Upper lobe of left lung (tissue), 6 donors: ENCODE measurements at regions not wholly inside any gene's neighbourhood (a gene's known extent, or its start where the extent isn't known, plus 50 kb on each side); places are given as distances from the start of the nearest gene placed in this dataset.
"Not testable (repeated sequence)": the region's sequence is repeated elsewhere in the genome, so short reads cannot be mapped to it uniquely, and the experiment has no call there.

ENCODE experiments used
- ATAC-seq, 2 donors: fragments of 200-7000 bp; cut with Tn5 transposase; one replicate each; pipeline ENCODE4 v1.9.1; 2022; ENCODE audit warnings: mild to moderate bottlenecking in 2 of 2, moderate library complexity in 2 of 2; ENCODE audit not compliant: low FRiP score in 2 of 2
- DNase-seq, 2 donors: peaks; one replicate each; pipeline ENCODE4 v3.0.0-alpha.2; 2019 to 2020
- H3K27ac ChIP-seq, 4 donors: fragments of 200-600 bp; sonication (generic); one replicate each; pipeline ENCODE4 v1.5.1; 2016 to 2019
- H3K27me3 ChIP-seq, 4 donors: fragments of 200-600 bp; sonication (generic); one replicate each; pipeline ENCODE4 v1.5.1; 2017 to 2019
- H3K36me3 ChIP-seq, 4 donors: fragments of 200-600 bp; sonication (generic); one replicate each; pipeline ENCODE4 v1.5.1; 2016 to 2019
- H3K4me1 ChIP-seq, 4 donors: fragments of 200-600 bp; sonication (generic); one replicate each; pipeline ENCODE4 v1.5.1; 2018 to 2019
- H3K4me3 ChIP-seq, 4 donors: fragments of 200-600 bp; sonication (generic); one replicate each; pipeline ENCODE4 v1.5.1; 2017 to 2019; ENCODE audit warnings: mild to moderate bottlenecking in 2 of 4, moderate library complexity in 1 of 4
- H3K9me3 ChIP-seq, 4 donors: fragments of 200-600 bp; sonication (generic); one replicate each; pipeline ENCODE4 v1.5.1; 2018 to 2019
- CTCF ChIP-seq, 6 experiments: fragments of 450-650 bp in 4 of 6; fragments of 200-600 bp in 2 of 6; sonication (generic) in 2 of 6; IDR thresholded peaks; one replicate each; pipeline ENCODE4 v1.5.1; 2016 to 2019; ENCODE audit warnings: antibody characterized with exemption in 6 of 6
- EP300 ChIP-seq, 4 donors: sonication (generic); formaldehyde crosslinking; IDR thresholded peaks; one replicate each; pipeline ENCODE4 v1.5.1; 2017; ENCODE audit warnings: antibody characterized with exemption in 4 of 4, control low read depth in 2 of 4
- POLR2A ChIP-seq, 4 donors: fragments of 450-650 bp; IDR thresholded peaks; one replicate each; pipeline ENCODE4 v1.5.1; 2016 to 2017; ENCODE audit warnings: antibody characterized with exemption in 4 of 4, mild to moderate bottlenecking in 2 of 4
- POLR2AphosphoS5 ChIP-seq, 2 donors: sonication (generic); formaldehyde crosslinking; IDR thresholded peaks; one replicate each; pipeline ENCODE4 v1.5.1; 2017; ENCODE audit warnings: antibody characterized with exemption in 2 of 2
- WGBS, 2 donors: methylation state at CpG; one replicate each; pipeline ENCODE4 v1.1.5; 2017 to 2018; 5-methylcytosine and 5-hydroxymethylcytosine counted together
- donor health status: DM: no; HTN: no; CAD: no; lungs with moderate emphysema.
- donor health status: DM: no; HTN: yes; CAD: no; lungs with severe emphysema.

DNA sequence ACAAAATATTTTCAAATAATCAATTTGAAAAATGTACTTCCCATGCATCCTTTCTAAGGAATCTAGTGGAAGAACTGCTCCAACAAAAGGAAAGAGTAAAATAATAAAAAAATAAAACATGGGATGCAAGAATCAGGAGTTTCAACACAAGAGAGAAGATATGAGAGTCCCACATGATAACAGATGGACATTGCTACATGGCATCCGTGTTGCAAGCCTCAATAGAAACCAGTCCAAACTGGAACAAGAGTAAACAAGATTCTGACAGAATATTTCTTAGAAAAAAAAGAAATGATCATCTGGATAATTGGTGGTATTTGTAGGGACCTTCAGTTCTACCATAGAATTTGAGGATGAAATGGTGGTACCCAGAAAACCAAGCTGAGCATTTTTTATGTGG, 186.8 kb downstream of the FRK start:
- Histone ChIP-seq H3K27ac (no peak overlapping the region), H3K4me3 (no peak overlapping the region), H3K36me3 (no peaks in the 10 kb centered on the region), H3K4me1 (no peaks in the 10 kb centered on the region), H3K27me3 (no peaks in the 10 kb centered on the region), H3K9me3 (no peaks in the 10 kb centered on the region)
- ATAC-seq (no peak), DNase-seq (no peak)
- TF ChIP-seq POLR2A (IDR thresholded peaks at IDR 0.05) (no peak), CTCF (IDR thresholded peaks at IDR 0.05) (no peak), EP300 (IDR thresholded peaks at IDR 0.05) (no peak), POLR2AphosphoS5 (IDR thresholded peaks at IDR 0.05) (no peak)
- WGBS, 2 donors: 58 to 64% methylated on average over 1 of the region's 1 CpG

DNA sequence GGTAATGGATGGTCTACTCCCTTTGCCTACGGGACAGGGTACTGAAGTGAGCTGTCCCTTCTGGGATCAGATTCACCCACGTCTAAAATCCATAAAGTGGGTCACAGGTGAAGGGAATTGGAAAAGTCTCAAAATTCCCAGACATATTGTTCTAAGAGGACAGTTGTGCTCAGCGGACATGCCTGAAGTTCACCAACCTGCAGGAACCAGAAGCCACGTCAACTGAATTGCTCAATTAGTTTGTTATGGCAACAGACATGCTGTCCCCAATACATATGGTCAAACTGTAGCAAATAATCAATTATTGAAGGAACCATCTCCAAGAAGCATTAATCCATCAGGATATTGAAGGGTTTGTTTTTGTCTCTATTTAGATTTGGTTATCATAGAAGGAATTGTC, 190.2 kb downstream of the FRK start:
- Histone ChIP-seq H3K27me3 (no peaks in the 10 kb centered on the region), H3K4me1 (no peaks in the 10 kb centered on the region), H3K36me3 (no peaks in the 10 kb centered on the region), H3K9me3 (no peaks in the 10 kb centered on the region), H3K27ac (no peak overlapping the region), H3K4me3 (no peak overlapping the region)
- no peak for DNase-seq
- TF ChIP-seq POLR2AphosphoS5 (IDR thresholded peaks at IDR 0.05): no peak
- TF ChIP-seq CTCF (IDR thresholded peaks at IDR 0.05): no peak
- no peak for ATAC-seq
- WGBS, 2 donors: 75 to 87% methylated on average over 4 of the region's 4 CpGs

GRCh38 chr6:115865914-115866313, 194.8 kb downstream of the FRK start:
- DNase-seq (no peak), ATAC-seq (no peak)
- Histone ChIP-seq H3K27me3 (no peaks in the 10 kb centered on the region), H3K4me1 (no peaks in the 10 kb centered on the region), H3K27ac (no peak overlapping the region), H3K4me3 (no peak overlapping the region), H3K36me3 (no peaks in the 10 kb centered on the region), H3K9me3 (no peaks in the 10 kb centered on the region)
- TF ChIP-seq POLR2AphosphoS5 (IDR thresholded peaks at IDR 0.05): no peak
- no peak for TF ChIP-seq POLR2A (IDR thresholded peaks at IDR 0.05)
- TF ChIP-seq EP300 (IDR thresholded peaks at IDR 0.05): no peak
- no peak for TF ChIP-seq CTCF (IDR thresholded peaks at IDR 0.05)
- 94 to 96% methylated on average over 2 of the region's 2 CpGs for WGBS, 2 donors

DNA sequence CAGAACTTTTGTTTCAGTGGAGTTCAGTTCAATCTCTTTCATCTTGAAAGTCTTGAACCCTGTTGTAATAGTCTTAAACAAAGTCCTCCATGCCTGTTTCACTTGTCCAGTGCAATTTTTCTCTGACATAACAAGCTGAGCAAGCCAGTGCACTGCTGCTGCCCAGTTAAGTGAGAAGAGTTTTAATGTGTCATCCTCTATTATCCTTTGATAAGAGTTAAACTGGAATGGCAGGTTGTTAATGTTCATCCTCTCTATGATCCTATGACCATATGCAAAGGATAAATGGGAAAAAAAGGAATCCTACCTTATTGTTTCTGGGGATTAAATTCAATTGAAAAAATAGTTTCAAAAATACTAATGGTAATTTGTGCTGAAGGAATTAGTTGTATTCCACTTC, 197.5 kb downstream of the FRK start:
- Histone ChIP-seq H3K4me1 (no peaks in the 10 kb centered on the region), H3K36me3 (no peaks in the 10 kb centered on the region), H3K9me3 (no peaks in the 10 kb centered on the region), H3K27ac (no peak overlapping the region), H3K27me3 (no peaks in the 10 kb centered on the region), H3K4me3 (no peak overlapping the region)
- no peak for ATAC-seq
- no peak for TF ChIP-seq EP300 (IDR thresholded peaks at IDR 0.05)
- no peak for TF ChIP-seq CTCF (IDR thresholded peaks at IDR 0.05)
- no peak for TF ChIP-seq POLR2A (IDR thresholded peaks at IDR 0.05)
- no peak for TF ChIP-seq POLR2AphosphoS5 (IDR thresholded peaks at IDR 0.05)
- DNase-seq: no peak

- WGBS, 2 donors: 52 to 63% methylated on average over 2 of the region's 2 CpGs
- H3K4me3 ChIP-seq, ATAC-seq: not testable (repeated sequence)
These were observed 199.0 kb downstream of the FRK start for GRCh38 chr6:115861658-115862057.

DNA sequence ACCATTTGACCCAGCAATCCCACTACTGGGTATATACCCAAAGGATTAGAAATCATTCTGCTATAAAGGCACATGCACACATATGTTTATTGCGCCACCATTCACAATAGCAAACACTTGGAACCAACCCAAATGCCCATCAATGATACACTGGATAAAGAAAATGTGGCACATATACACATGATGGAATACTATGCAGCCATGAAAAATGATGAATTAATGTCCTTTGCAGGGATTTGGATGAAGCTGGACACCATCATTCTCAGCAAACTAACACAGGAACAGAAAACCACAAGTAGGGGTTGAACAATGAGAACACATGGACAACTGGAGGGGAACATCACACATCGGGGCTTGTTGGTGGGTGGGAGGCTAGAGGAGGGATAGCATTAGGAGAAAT, 201.1 kb downstream of the FRK start:
- H3K27me3 ChIP-seq, ATAC-seq, H3K36me3 ChIP-seq, H3K9me3 ChIP-seq, H3K4me1 ChIP-seq, H3K4me3 ChIP-seq, DNase-seq, H3K27ac ChIP-seq: not testable (repeated sequence)
- WGBS, 2 donors: 95 to 96% methylated on average over 2 of the region's 2 CpGs

More at GRCh38 chr6:115861658-115862057, 199.0 kb downstream of the FRK start:
- not testable (repeated sequence) for H3K36me3 ChIP-seq, H3K4me1 ChIP-seq, H3K27ac ChIP-seq, DNase-seq, H3K9me3 ChIP-seq, H3K27me3 ChIP-seq
